ENCODE measurements at regions not wholly inside any gene's neighbourhood (a gene's known extent, or its start where the extent isn't known, plus 50 kb on each side); places are given as distances from the start of the nearest gene placed in this dataset.

GRCh38 chr11:115706626-115707135 is 202.5 kb upstream of the CADM1 start:
- TF ChIP-seq MAX (IDR thresholded peaks at IDR 0.05) (no peak), FOSB (CRISPR knock-in tag; IDR thresholded peaks at IDR 0.05) (no peak), ATOH8 (CRISPR knock-in tag; IDR thresholded peaks at IDR 0.05; ENCODE audit: low read depth) (no peak), TP53 (CRISPR knock-in tag; IDR thresholded peaks at IDR 0.05) (no peak), POLR2A (IDR thresholded peaks at IDR 0.05; ENCODE audit: low read length) (no peak), NR3C1 (IDR thresholded peaks at IDR 0.05) (no peak), ZFP36 (IDR thresholded peaks at IDR 0.05; ENCODE audit: borderline replicate concordance, partially characterized antibody) (no peak), BCL3 (IDR thresholded peaks at IDR 0.05) (no peak), POLR2AphosphoS2 (conservative IDR thresholded peaks at IDR 0.05; ENCODE audit: low read length) (no peak), PBX3 (IDR thresholded peaks at IDR 0.05) (no peak), ESRRA (IDR thresholded peaks at IDR 0.05; ENCODE audit: borderline replicate concordance, low read length) (no peak), HDAC2 (IDR thresholded peaks at IDR 0.05) (no peak), REST (IDR thresholded peaks at IDR 0.05) (no peak), RAD21 (conservative IDR thresholded peaks at IDR 0.05 in 1 of 2, IDR thresholded peaks at IDR 0.05 in 1 of 2) (no peak)
- no peaks in the 10 kb centered on the region for H3K4me1 ChIP-seq
- CTCF ChIA-PET = no interaction called here
- H3K27ac ChIP-seq = no peak overlapping the region
- POLR2A ChIA-PET = interaction anchor here (0.7 kb wide), 1 partner anchor 462 kb away, joined by 3 read pairs; no protein-coding TSS in a partner anchor
- ATAC-seq = no peak
- H3K9me3 ChIP-seq = no peaks in the 10 kb centered on the region
- no peak for DNase-seq (ENCODE audit: low read depth in 1 of 2, low spot score in 1 of 2)
- no peak overlapping the region for H3K4me3 ChIP-seq
- WGBS (ENCODE audit: missing lambda C conversion rate) = 20% methylated on average over 1 of the region's 1 CpG
- no peak overlapping the region for H3K4me2 ChIP-seq
- FAIRE-seq = no peak

- ATAC-seq (no peak), DNase-seq (ENCODE audit: low read depth in 1 of 2, low spot score in 1 of 2) (no peak), FAIRE-seq (no peak)
- Histone ChIP-seq H3K4me1 (no peaks in the 10 kb centered on the region), H3K4me3 (no peak overlapping the region), H3K27ac (no peak overlapping the region), H3K4me2 (no peak overlapping the region), H3K9me3 (no peaks in the 10 kb centered on the region)
- POLR2A ChIA-PET = no interaction called here
- no peak for TF ChIP-seq ELK1 (IDR thresholded peaks at IDR 0.05; ENCODE audit: low read depth, low read length)
- 0% methylated on average over 2 of the region's 2 CpGs for WGBS (ENCODE audit: missing lambda C conversion rate)
- CTCF ChIA-PET = interaction anchor here (1.0 kb wide), 1 partner anchor 207 kb away, joined by 3 read pairs; no protein-coding TSS in a partner anchor
Observed at GRCh38 chr11:115705200-115705599, 201.0 kb upstream of the CADM1 start.
